ENCODE measurements at regions not wholly inside any gene's neighbourhood (a gene's known extent, or its start where the extent isn't known, plus 50 kb on each side); places are given as distances from the start of the nearest gene placed in this dataset.

DNA sequence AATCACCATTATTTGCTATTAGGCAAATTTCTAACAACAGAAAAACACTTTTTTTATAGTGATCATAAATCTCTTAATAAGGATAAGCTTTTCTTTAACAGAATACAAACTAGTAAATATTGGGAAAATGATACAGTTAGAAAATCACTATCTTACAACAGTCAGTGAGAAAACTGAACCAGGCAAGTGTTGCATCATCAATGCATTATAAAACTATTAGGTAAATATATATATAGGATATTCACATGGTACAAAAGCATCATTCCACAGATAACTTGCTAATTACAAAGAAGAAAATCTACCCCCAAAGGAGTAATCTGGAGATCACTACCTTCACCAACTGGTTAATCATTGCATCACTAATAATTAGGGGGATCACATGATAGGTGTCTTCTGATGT, 652.1 kb downstream of the HACE1 start:
- DNase-seq (ENCODE audit: low spot score): no peak

DNA sequence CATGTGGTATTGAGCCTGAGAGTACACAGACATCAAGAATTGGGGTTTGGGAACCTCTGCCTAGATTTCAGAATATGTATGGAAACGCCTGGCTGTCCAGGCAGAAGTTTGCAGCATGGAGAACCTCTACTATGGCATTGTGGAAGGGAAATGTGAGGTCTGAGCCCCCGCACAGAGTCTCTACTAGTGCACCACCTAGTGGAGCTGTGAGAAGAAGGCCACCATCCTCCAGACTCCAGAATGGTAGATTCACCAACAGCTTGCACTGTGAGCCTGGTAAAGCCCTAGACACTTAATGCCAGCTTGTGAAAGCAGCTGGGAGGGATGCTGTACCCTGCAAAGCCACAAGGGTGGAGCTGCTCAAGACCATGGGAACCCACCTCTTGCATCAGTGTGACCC, 658.2 kb downstream of the HACE1 start:
- no peak for DNase-seq (ENCODE audit: low spot score)

DNA sequence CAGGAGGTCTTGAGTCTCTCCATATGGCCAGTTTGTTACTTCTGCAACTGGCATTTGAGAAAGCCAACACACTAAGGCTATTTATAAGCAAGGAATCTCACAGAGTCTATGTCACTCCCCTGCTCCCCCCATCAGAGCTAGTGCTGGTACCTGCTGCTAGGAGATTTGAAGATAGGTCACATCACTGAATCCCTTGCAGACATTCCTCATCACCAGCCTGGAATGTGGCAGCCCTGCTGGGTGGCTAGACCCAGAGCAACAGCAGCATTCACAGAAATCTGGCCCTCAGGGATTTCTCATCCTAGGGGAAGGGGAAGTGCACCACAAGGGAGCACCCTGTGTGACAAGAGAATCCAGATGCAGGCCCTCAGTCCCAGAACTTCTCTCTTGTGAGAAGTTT, 672.1 kb downstream of the HACE1 start:
- DNase-seq (ENCODE audit: low spot score): no peak

DNA sequence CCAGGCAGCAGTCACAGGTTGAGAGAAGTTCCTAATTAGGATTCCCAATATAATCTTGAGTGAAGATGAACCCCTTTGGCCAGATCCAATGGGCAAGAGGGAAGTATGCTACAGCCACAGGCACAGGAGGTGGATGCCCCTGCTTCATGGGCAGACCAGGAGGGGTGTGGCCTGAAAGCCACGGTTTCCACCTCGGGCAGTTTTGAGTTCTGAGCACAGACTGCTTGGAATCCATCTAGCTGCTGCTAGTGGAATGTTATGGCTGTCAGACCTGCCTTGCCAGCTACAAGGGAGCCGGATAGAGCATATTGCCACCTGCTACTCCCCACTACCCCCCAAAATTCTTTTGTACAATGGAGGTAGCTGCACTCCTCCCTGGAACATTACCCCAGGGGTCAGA, 672.9 kb downstream of the HACE1 start:
- DNase-seq (ENCODE audit: low spot score): no peak

DNA sequence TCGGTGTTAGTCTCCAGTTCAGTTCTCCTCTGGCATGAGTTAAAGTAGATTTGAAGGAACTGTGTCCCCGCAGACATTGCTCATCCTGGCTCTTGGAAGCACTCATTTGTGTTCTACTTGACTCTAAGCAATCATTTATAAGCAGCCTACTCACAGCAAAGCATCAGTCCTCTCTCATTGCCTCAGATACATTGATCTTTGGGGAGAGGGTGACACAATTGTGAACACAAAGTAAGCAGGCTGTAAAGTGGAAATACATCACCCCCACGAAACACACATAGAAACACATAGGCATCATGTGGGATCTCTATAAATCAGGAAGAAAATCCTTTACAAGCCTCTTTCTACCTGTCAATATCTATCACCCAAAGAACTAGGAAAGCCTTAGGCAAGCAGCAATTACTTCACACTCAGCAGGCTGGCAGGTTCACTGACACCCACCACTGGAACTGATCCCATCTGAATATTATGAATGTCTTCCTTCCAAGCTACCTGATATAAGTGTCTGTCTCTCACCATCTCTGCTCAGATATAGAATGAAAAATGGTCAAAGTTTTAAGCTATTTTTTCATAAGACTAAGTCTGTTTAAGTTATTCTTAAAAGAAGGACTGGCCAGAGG, 675.8 kb downstream of the HACE1 start:
- no peak for DNase-seq (ENCODE audit: low spot score)

DNA sequence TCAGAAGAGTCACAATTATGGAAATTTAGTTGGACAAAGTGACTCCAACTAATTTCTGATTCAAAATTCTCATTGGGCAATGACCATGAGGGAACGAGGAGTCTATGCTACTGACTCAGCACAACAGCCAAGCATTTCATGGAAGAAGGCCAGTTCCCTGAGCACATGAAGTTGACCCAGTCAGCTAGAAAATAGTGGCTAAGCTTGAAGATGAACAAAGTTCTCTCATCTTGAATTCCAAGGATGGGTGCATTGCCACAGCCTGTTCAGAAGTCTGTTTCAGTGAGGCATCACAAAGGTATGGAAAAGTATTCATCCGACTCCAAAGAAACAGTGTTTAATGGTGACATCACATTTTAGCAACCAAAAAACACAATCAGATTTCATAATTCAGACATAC, 676.9 kb downstream of the HACE1 start:
- no peak for DNase-seq (ENCODE audit: low spot score)

DNA sequence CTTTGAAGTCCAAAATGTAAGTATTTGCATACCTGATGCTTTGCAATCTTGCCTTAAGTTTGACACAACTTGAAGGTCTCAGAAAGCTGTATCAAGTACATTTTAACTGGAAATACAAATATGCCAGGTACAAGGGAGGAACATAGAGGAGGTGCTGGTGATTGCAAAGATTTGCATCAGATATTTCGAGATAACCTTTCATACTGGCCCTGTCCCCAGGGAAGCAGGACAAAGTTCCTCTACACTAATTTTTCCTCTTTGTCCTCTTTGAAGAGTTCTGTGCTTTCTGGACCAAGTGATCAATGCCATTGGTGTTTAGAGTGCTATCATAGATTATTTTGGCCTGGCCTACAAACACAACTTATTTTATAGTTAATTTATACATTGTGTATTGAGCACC, 686.1 kb downstream of the HACE1 start:
- DNase-seq (ENCODE audit: low spot score): no peak

DNA sequence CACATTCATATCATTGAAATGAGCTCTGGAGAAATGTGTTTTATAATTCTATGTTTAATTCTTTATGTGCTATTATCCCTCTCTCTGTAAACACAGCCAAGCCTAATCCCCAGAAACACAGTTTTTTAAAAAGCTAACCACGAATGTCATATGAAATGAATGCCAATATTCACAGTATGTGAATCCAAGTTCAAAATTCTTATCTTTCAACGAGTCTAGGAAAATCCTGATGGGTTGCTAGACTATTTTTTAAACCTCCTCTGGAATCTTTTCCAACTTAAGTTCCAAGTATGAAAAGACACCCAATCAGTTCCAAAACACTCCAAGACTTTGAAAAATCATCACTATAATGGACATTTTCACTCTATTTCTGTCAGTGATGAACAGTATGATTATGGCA, 689.3 kb downstream of the HACE1 start:
- no peak for DNase-seq (ENCODE audit: low spot score)

DNA sequence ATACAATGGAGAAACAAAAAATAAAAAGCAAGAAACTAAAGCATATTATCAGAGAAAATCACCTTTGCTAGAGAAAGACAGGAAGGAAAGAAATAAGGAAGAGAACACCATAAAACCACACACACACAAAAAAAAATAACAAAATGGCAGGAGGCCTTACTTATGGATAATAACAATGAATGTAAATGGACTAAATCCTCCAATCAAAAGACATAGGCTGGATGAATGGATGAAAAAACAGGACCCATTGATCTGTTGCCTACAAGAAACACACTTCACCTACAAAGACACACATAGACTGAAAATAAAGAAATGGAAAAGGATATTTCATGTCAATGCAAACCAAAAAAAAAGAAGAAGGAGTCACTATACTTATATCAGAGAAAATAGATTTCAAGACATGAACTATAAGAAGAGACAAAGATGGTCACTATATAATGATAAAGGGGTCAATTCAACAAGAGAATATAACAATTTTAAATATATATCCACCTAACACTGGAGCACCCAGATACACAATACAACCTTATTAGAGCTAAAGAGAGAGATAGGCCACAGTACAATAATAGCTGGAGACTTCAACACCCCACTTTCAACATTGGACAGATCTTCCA, 693.6 kb downstream of the HACE1 start:
- no peak for DNase-seq (ENCODE audit: low spot score)

DNA sequence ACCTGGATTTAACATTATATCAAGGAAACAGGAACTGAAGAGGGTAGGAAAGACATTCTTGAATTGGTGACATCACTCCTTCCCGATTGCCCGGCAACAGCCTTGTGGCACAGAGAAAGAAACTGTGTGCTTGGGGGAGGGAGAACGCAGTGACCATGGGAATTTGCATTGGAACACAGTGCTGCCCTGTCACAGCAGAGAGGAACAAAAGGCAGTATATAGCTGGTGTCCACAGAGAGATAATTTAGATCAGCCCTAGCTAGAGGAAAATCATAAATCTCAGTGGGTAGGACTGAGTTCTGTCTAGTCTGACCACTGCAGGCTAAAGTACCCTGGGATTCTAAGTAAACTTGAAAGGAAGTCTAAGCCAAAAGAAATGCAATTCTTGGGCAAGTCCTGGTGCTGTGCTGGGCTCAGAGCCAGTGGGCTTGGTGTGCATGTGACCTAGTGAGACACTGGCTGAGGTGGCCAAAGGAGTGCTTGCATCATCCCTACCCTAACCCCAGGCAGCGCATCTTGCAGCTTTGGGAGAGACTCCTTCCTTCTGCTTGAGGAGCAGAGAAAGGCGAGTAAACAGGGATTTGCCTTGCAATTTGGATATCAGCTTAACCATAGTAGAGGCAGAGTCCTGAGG, 697.6 kb downstream of the HACE1 start:
- no peak for DNase-seq (ENCODE audit: low spot score)

DNA sequence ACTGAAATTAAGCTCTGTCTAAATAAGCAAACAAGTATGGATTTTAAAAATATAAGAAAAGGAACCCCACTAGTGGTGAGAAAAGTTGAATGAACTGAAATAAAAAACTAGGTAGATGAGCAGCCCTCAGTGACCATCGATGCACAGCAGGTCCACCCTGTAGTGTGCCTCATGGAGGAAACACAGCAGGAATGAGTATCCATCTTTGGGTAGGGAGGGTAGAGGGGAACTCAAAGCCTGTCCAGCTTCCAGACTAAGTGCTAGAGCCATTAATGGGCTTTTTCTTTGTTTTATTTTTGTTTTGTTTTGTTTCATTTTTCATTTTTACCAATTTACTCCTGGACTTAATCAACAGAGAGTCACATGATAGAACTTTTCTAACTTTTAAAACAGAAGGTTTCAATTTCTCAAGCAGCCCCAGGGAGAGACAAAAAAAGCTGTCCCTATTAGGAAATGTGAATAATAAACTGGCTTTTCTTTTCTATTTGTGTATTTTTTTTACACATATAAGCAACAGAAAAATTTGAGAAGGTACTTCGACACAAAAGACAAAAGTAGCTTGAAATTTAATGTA, 700.6 kb downstream of the HACE1 start:
- no peak for DNase-seq (ENCODE audit: low spot score)

DNA sequence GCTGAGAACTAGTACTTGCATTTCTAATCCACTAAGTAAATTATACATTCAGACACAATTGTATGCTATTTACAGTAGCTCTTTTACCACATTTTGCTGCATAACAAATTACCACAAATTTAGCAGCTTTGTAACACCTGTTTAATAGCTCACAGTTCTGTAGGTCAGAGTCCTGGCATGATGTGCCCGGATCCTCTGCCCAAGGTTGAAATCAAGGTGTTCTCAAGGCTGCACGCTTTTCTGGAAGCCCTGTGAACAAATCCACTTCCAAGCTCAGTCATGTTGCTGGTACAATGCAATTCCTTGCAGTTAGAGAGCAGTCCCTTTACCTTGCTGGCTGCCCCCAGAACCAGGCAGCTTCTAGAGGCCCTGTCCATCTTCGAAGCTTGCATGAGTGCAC, 716.0 kb downstream of the HACE1 start:
- no peak for DNase-seq (ENCODE audit: low spot score)

DNA sequence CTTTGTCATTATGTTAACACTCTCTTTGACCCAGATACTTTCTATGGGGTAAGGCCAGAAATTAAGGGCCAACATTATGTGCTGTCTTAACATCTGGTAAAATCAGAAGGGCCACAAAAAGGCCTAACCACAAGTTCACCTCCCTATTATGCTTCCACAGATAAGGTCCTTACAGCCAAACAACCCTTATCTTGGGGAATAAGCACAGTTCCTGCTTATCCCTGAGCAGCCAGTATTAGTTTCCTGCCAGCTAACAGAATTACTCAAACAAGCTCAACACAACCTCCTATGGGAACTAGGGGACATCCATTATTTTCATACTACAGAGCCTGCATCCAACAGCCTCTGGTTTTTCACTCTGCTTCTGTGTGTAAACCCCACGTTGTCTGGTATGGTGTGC, 724.8 kb downstream of the HACE1 start:
- DNase-seq (ENCODE audit: low spot score): no peak

DNA sequence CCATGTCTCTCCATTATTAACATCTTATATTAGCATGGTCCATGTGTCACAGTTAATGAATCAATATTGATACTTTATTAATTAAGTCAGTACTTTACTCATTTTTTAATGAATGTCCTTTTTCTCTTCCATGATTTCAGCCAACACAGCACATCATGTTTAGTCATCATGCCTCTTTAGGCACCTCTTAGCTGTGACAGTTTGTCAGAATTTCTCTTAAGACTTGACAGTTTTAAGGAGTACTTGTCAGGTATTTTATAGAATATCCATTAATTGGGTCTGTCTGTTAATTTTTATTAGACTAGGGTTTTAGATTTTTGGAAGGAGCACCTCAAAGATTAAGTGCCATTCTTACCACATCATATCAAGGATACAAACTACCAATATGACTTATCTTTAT, 729.4 kb downstream of the HACE1 start:
- no peak for DNase-seq (ENCODE audit: low spot score)

DNA sequence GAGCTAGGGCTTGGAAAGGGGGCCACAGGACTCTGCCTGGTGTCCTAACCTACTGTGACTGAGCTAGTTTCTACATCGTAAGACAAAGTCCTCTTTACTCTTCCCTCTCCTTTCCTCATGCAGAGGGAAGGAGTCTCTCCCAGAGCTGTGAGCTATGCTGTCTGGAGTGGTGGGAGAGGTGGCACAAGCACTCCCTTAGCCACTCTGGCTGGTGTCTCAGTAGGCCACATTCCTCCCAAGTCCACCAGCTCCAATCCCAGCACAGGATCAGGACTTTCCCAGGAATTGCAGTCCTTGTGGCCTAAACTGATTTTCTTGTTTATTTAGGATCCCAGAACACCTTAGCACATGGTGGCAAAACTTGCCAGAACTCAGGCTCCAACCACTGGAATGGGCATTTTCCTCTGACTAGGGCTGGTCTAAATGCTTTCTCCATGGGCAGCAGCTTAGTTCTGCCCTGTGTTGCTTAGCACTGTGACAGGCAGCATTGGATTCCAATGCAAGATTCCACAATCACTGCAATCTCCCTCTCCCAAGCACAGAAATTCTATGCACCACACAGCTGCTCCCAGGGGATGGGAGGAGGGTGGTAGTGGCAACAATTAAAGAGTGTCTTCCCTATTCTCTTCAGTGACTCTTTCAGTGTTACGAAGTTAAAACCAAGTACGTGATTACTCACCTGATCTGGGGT, 733.3 kb downstream of the HACE1 start:
- DNase-seq (ENCODE audit: low spot score): no peak

DNA sequence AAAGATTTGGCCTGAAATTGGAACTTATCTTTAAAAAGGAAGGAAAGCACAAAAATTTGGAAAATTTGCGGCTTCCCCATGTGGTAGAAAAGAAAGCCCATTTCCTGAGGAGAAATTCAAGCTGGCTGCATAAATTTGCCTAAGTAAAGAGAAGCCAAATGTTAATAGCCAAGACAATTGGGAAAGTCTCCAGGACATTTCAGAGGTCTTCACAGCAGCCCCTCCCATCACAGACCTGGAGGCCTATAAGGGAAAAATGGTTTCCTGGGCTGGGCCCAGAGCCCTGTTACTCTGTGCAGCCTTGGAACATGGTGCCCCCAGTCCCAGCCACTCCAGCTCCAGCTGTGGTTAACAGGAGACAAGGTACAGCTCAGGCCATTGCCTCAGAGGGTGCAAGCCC, 736.5 kb downstream of the HACE1 start:
- DNase-seq (ENCODE audit: low spot score): no peak

DNA sequence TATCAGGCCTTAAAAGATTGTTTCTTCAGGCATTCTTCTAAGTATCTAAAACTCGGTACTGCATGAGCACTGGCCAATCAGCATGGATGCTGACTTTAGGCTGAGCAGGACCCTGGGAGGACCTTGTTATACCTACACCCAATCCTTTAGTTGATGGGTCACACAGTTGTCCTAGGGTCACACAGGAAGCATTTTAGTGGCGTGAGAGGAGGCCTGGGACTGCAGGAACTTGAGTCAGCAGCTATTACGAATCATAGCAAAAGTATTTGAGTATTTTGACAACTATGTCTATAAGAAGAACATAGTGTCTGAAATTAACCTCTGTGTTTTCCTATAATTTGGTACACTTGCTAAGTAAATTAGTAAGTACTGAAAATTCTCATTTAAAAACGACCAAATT, 741.4 kb downstream of the HACE1 start:
- DNase-seq (ENCODE audit: low spot score): no peak

DNA sequence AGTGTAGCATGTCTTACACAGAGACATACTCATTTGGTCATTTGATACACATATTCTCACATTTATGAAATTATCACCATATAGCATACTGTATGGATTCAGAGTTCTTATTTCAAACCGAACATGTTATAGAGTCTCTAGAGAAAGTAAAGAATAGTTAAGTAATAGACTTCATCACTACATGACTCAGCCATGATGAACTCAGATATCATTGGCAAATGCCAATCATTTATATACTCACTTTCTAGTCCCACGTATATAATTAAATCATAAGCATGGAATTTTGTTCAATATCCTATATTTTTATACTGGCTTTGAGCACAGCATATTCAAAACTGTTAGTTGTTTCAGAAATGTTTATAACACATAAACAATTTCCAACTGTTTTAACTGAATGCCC, 749.9 kb downstream of the HACE1 start:
- no peak for DNase-seq (ENCODE audit: low spot score)

DNA sequence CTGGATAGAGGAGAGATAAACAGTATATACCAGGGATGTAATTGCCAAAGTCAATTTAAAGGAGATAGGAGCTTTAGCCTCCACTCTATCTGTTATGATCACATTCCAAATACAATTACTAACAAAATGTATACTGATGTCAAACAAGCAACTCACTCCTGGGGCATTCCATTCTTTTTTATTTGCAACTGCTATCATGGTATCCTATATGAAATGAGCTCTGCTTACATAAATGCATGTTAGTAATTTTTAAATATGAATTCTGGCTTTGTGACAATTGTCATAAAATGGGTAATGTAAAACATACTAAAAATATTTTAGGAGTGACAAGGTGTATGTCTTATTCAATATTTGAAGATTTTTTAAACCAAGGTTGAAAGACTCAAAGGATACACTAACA, 751.1 kb downstream of the HACE1 start:
- DNase-seq (ENCODE audit: low spot score): no peak

DNA sequence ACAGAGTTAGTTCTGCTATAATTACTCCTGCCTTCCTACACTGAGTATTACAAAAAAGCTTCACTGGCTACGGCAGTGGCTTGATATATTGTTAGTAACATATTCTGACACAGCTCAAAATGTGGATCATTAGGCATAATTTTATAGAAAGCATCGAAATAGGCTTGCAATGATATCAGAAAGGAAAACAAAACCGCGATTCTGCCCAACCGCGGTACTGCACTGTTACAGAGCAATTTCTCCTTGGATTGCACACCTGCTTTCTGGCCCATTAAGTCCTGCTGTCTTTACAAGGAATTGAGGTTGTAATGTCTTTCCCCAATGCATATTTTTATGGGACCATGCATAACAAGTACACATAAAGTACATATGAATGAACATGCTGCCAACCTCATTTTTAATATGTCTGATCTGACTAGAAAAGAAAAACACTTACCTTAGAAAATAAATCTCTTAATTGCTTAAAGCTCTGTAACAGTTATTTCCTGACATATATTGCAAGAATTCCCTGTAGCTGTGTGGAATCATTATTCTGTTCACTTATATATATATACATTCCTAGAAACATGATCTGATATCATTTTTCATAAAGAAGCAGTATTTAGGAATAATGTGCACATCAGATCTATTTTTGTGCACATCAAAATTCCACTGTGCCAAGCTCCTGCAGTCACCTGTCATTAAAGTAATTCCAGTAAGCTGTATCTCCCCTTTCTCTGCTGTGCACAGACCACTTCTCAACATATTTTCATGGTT, 763.9 kb downstream of the HACE1 start:
- no peak for DNase-seq (ENCODE audit: low spot score)

DNA sequence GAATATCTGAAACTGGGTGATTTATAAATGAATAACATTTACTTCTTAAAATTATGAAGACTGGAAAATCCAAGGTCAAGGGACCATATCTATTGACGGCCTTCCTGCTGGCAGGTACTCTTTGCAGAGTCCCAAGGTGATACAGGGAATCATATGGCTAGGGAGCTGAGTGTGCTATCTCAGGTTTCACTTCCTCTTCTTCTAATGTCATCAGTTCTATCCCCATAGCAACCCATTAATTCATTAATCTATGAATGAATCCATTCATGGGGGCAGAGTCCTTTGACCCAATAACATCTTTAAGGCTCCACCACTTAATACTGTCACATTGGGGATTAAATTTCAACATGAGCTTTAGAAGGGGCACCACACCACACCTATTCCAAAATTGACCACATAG, 772.0 kb downstream of the HACE1 start:
- no peak for DNase-seq (ENCODE audit: low spot score)

DNA sequence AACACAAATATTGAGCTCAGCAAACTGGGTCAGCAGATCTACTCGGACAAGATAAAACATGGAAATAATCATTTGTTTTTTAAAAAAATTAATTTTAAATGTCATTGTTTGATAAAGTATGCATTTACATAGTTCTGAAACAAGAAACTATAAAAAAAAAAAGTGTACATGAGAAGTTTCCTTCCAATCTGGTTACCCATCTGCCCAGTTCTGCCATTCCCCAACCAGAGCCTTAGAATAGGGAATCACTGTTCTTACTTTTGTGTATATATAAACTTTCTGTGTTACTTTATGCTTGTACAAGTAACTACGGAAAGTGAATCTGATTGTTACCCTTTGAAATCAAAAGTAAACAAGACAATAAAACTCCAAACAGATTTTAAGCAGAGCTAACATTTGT, 791.4 kb downstream of the HACE1 start:
- DNase-seq (ENCODE audit: low spot score): no peak
